ENCODE measurements at regions not wholly inside any gene's neighbourhood (a gene's known extent, or its start where the extent isn't known, plus 50 kb on each side); places are given as distances from the start of the nearest gene placed in this dataset.

- Mint-ChIP-seq H3K27me3 (ENCODE audit: insufficient read depth) (peaks cover 4% of the 10 kb centered on the region), H3K27ac (no peak overlapping the region), H3K9me3 (no peaks in the 10 kb centered on the region), H3K4me1 (no peaks in the 10 kb centered on the region), H3K36me3 (ENCODE audit: low read depth) (no peaks in the 10 kb centered on the region), H3K4me3 (no peak overlapping the region)
- Histone ChIP-seq H3K4me3 (ENCODE audit: low read length) (no peak overlapping the region), H3K36me3 (ENCODE audit: control insufficient read depth, insufficient read depth, low read length) (no peaks in the 10 kb centered on the region), H3K27ac (ENCODE audit: low read depth, low read length) (no peak overlapping the region), H3K9me3 (ENCODE audit: control insufficient read depth, low read length) (no peaks in the 10 kb centered on the region), H3K27me3 (ENCODE audit: control insufficient read depth, insufficient read depth, low read length, poor library complexity, severe bottlenecking) (no peaks in the 10 kb centered on the region), H3K9ac (ENCODE audit: extremely low read depth, low read length, poor library complexity, severe bottlenecking) (no peak overlapping the region), H3K4me1 (ENCODE audit: control insufficient read depth, insufficient read depth, low read length) (no peaks in the 10 kb centered on the region)
- WGBS, 2 experiments (ENCODE audit: insufficient coverage in 1 of 2, insufficient read length in 1 of 2) = 6 to 33% methylated on average over 2 to 6 of the region's 8 CpGs
- TF ChIP-seq CTCF (conservative IDR thresholded peaks at IDR 0.05) = peak; percentile 94
- DNase-seq = no peak
Observed at GRCh38 chr14:56474419-56475022, 105.1 kb upstream of the TMEM260 start.

GRCh38 chr14:56482310-56482911 is 97.2 kb upstream of the TMEM260 start:
- H3K4me3 Mint-ChIP-seq = no peak overlapping the region
- TF ChIP-seq CTCF (conservative IDR thresholded peaks at IDR 0.05) = peak; percentile 79
- Histone ChIP-seq H3K9ac (ENCODE audit: extremely low read depth, low read length, poor library complexity, severe bottlenecking) (no peak overlapping the region), H3K27ac (ENCODE audit: low read depth, low read length) (no peak overlapping the region), H3K4me3 (ENCODE audit: low read length) (no peak overlapping the region), H3K9me3 (ENCODE audit: control insufficient read depth, low read length) (no peaks in the 10 kb centered on the region), H3K4me1 (ENCODE audit: control insufficient read depth, insufficient read depth, low read length) (no peaks in the 10 kb centered on the region), H3K36me3 (ENCODE audit: control insufficient read depth, insufficient read depth, low read length) (no peaks in the 10 kb centered on the region), H3K27me3 (ENCODE audit: control insufficient read depth, insufficient read depth, low read length, poor library complexity, severe bottlenecking) (no peaks in the 10 kb centered on the region)
- no peaks in the 10 kb centered on the region for H3K36me3 Mint-ChIP-seq (ENCODE audit: low read depth)
- no peaks in the 10 kb centered on the region for H3K9me3 Mint-ChIP-seq
- H3K27ac Mint-ChIP-seq = no peak overlapping the region
- no peaks in the 10 kb centered on the region for H3K27me3 Mint-ChIP-seq (ENCODE audit: insufficient read depth)
- peak; percentile 86 for DNase-seq
- WGBS, 2 experiments (ENCODE audit: insufficient coverage in 1 of 2, insufficient read length in 1 of 2) = 50 to 52% methylated on average over 3 to 5 of the region's 5 CpGs
- no peaks in the 10 kb centered on the region for H3K4me1 Mint-ChIP-seq

- Histone ChIP-seq H3K9ac (ENCODE audit: extremely low read depth, low read length, poor library complexity, severe bottlenecking) (no peak overlapping the region), H3K9me3 (ENCODE audit: control insufficient read depth, low read length) (no peaks in the 10 kb centered on the region), H3K27ac (ENCODE audit: low read depth, low read length) (no peak overlapping the region), H3K27me3 (ENCODE audit: control insufficient read depth, insufficient read depth, low read length, poor library complexity, severe bottlenecking) (no peaks in the 10 kb centered on the region), H3K4me3 (ENCODE audit: low read length) (no peak overlapping the region), H3K4me1 (ENCODE audit: control insufficient read depth, insufficient read depth, low read length) (no peaks in the 10 kb centered on the region), H3K36me3 (ENCODE audit: control insufficient read depth, insufficient read depth, low read length) (no peaks in the 10 kb centered on the region)
- no peak for DNase-seq
- Mint-ChIP-seq H3K4me3 (no peak overlapping the region), H3K9me3 (no peaks in the 10 kb centered on the region), H3K27ac (no peak overlapping the region), H3K27me3 (ENCODE audit: insufficient read depth) (no peaks in the 10 kb centered on the region), H3K36me3 (ENCODE audit: low read depth) (no peaks in the 10 kb centered on the region), H3K4me1 (peaks cover 4% of the 10 kb centered on the region)
- TF ChIP-seq CTCF (conservative IDR thresholded peaks at IDR 0.05) = peak; percentile 68
- 54 to 87% methylated on average over 2 to 4 of the region's 4 CpGs for WGBS, 2 experiments (ENCODE audit: insufficient coverage in 1 of 2, insufficient read length in 1 of 2)
Observed at GRCh38 chr14:56487090-56487667, 92.4 kb upstream of the TMEM260 start.

Data from endodermal cell (in vitro differentiated cells).